VCaP (cell line): ENCODE measurements at regions not wholly inside any gene's neighbourhood (a gene's known extent, or its start where the extent isn't known, plus 50 kb on each side); places are given as distances from the start of the nearest gene placed in this dataset.

Experiments used
- H3K27ac ChIP-seq: fragments of 450-650 bp; 2 replicates; pipeline ENCODE4 v1.5.1; 2017
- TF ChIP-seq, protein P1 (sequence below): fragments of 450-650 bp; conservative IDR thresholded peaks from 2 replicates; pipeline ENCODE4 v1.5.1; 2017; ENCODE audit warnings: mild to moderate bottlenecking, moderate library complexity

- H3K27ac ChIP-seq = no peak overlapping the region
- TF ChIP-seq, protein P1, sequence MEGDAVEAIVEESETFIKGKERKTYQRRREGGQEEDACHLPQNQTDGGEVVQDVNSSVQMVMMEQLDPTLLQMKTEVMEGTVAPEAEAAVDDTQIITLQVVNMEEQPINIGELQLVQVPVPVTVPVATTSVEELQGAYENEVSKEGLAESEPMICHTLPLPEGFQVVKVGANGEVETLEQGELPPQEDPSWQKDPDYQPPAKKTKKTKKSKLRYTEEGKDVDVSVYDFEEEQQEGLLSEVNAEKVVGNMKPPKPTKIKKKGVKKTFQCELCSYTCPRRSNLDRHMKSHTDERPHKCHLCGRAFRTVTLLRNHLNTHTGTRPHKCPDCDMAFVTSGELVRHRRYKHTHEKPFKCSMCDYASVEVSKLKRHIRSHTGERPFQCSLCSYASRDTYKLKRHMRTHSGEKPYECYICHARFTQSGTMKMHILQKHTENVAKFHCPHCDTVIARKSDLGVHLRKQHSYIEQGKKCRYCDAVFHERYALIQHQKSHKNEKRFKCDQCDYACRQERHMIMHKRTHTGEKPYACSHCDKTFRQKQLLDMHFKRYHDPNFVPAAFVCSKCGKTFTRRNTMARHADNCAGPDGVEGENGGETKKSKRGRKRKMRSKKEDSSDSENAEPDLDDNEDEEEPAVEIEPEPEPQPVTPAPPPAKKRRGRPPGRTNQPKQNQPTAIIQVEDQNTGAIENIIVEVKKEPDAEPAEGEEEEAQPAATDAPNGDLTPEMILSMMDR = no peak
Measured at GRCh38 chr10:121302541-121303180, 295.6 kb downstream of the FGFR2 start.

DNA sequence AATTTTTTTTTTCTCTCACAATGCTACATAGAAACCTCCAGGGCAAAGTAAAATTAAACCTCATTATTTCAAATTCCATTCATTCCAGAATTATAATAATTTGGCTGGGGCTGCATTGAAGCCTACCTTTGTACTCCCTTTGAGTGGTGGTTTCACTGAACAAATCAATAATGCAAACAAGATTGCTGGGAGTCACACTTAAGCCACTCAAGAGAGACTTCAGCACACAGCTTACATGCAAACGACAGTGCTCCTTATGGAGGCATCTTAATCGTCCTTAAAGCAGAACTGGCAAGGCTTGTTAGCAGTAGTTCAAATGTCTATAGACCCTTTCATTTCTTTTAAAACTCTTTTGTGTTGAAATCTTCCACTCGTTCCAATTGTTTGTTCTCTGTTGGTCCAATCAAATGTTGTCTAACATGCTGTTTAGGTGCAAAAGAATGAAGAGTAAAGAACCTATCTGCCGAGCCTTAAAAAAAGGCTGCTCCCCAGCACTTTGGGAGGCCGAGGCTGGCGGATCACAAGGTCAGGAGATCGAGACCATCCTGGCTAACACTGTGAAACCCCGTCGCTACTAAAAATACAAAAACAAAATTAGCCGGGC lies 294.9 kb downstream of the FGFR2 start:
- TF ChIP-seq, protein P1 = no peak

GRCh38 chr10:121305066-121305465 lies 293.2 kb downstream of the FGFR2 start:
- H3K27ac ChIP-seq = no peak overlapping the region
- TF ChIP-seq, protein P1 = no peak

More for the DNA sequence above, 294.9 kb downstream of the FGFR2 start:
- H3K27ac ChIP-seq = no peak overlapping the region

- H3K27ac ChIP-seq = no peak overlapping the region
- TF ChIP-seq, protein P1 = no peak
Measured at GRCh38 chr10:121306159-121306673, 292.0 kb downstream of the FGFR2 start.

- H3K27ac ChIP-seq = no peak overlapping the region
- TF ChIP-seq, protein P1 = no peak
Measured at GRCh38 chr10:121307411-121307980, 290.7 kb downstream of the FGFR2 start.

DNA sequence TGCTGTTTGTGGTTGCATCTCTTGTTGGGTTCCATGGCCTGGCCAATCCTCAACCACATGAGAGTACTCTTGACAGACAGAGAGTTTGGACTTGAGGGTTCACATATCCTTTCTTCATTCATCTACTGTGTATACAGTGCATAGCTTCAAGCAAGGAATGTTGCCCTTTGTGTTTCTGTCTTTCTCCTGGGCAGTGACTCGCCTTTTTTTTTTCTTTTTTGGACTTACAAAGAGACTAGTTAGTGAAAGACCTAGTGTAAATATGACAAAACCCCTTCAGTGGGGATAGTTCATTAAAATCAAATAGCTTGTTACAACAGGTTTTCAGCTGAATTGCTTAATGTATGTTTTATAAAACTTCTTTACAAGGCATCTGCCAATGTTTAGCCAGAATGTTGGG lies 290.2 kb downstream of the FGFR2 start:
- TF ChIP-seq, protein P1 = no peak
- no peak overlapping the region for H3K27ac ChIP-seq

GRCh38 chr10:121309164-121309563 lies 289.1 kb downstream of the FGFR2 start:
- TF ChIP-seq, protein P1 = no peak

More at GRCh38 chr10:121309164-121309563, 289.1 kb downstream of the FGFR2 start:
- no peak overlapping the region for H3K27ac ChIP-seq
